Psoas muscle (tissue), 7 donors: ENCODE measurements at regions not wholly inside any gene's neighbourhood (a gene's known extent, or its start where the extent isn't known, plus 50 kb on each side); places are given as distances from the start of the nearest gene placed in this dataset.
"Not testable (repeated sequence)": the region's sequence is repeated elsewhere in the genome, so short reads cannot be mapped to it uniquely, and the experiment has no call there.

Source experiments
- ATAC-seq, 4 donors: fragments of 200-7000 bp; cut with Tn5 transposase; one replicate each; pipeline ENCODE4 v1.9.1; 2020; ENCODE audit warnings: moderate library complexity in 3 of 4, mild to moderate bottlenecking in 2 of 4
- DNase-seq, 2 donors: peaks; one replicate each; pipeline ENCODE4 v3.0.0-alpha.2; 2020
- H3K27ac ChIP-seq: fragments of 200-600 bp; one replicate; pipeline ENCODE4 v1.8.0; 2022
- H3K27me3 ChIP-seq, 3 donors: fragments of 200-600 bp in 1 of 3; one replicate each; pipeline versions ENCODE4 v1.6.1 to v1.8.0; 2013 to 2022; ENCODE audit warnings: low read length in 2 of 3, mild to moderate bottlenecking in 2 of 3, moderate library complexity in 1 of 3; ENCODE audit not compliant: insufficient read depth in 3 of 3
- H3K36me3 ChIP-seq, 2 donors: fragments of 200-600 bp in 1 of 2; one replicate each; pipeline versions ENCODE4 v1.6.1 to v1.8.0; 2013 to 2022; ENCODE audit warnings: low read depth in 1 of 2, mild to moderate bottlenecking in 1 of 2, moderate library complexity in 1 of 2; ENCODE audit not compliant: insufficient read depth in 1 of 2
- H3K4me1 ChIP-seq: fragments of 200-600 bp; one replicate; pipeline ENCODE4 v1.8.0; 2022
- H3K4me3 ChIP-seq: fragments of 200-600 bp; one replicate; pipeline ENCODE4 v1.8.0; 2022; ENCODE audit warnings: mild to moderate bottlenecking
- H3K9me3 ChIP-seq: fragments of 200-600 bp; one replicate; pipeline ENCODE4 v1.8.0; 2022
- CTCF ChIP-seq: fragments of 200-600 bp; IDR thresholded peaks from one replicate; pipeline ENCODE4 v1.8.0; 2022; ENCODE audit warnings: antibody characterized with exemption
- WGBS, 3 donors: extraction: QIAGEN DNeasy Blood & Tissue Kit; methylation state at CpG; one replicate each; pipeline versions ENCODE4 v1.1.6 to v1.1.7; 2013; 5-methylcytosine and 5-hydroxymethylcytosine counted together
- intact Hi-C, 2 donors: fragments of 100-400 bp; cut with DNase I; formaldehyde crosslinking; loops; one replicate each; pipeline versions ENCODE4 v1.11.0 to v1.14.2; 2022
- donor health status: healthy with polysubstance abuse.
- donor health status: DM: no; HTN: no; CAD: no; lungs with moderate emphysema.
- donor health status: Bipolar disorder and iron deficiency.
- donor health status: healthy.
- donor health status: DM: yes; HTN: yes; CAD: no.
- donor health status: DM: no; HTN: no; CAD: no.
- donor health status: DM: yes; HTN: yes; CAD: no.

- WGBS, 3 donors: 63 to 66% (median 65%) methylated on average over 3 of the region's 3 CpGs
- H3K27ac ChIP-seq: no peak overlapping the region
- intact Hi-C loops: no loop called here
- no peak overlapping the region for H3K4me3 ChIP-seq
- no peaks in the 10 kb centered on the region for H3K4me1 ChIP-seq
- DNase-seq: no peak
- no peak for TF ChIP-seq CTCF
- H3K36me3 ChIP-seq: no peaks in the 10 kb centered on the region
- no peaks in the 10 kb centered on the region for H3K9me3 ChIP-seq
- no peaks in the 10 kb centered on the region for H3K27me3 ChIP-seq
- no peak for ATAC-seq
These were observed 56.1 kb upstream of the LYRM9 start for GRCh38 chr17:27949304-27949703.

- H3K27me3 ChIP-seq, H3K9me3 ChIP-seq, H3K36me3 ChIP-seq, H3K4me3 ChIP-seq, DNase-seq, H3K4me1 ChIP-seq, intact Hi-C loops, ATAC-seq, H3K27ac ChIP-seq: not testable (repeated sequence)
- WGBS, 3 donors: 89 to 93% (median 92%) methylated on average over 7 of the region's 7 CpGs
These were observed 57.1 kb upstream of the LYRM9 start for GRCh38 chr17:27950225-27950624.

- Histone ChIP-seq H3K4me3 (no peak overlapping the region), H3K27ac (no peak overlapping the region), H3K27me3 (no peaks in the 10 kb centered on the region), H3K9me3 (no peaks in the 10 kb centered on the region), H3K4me1 (no peaks in the 10 kb centered on the region), H3K36me3 (no peaks in the 10 kb centered on the region)
- TF ChIP-seq CTCF: no peak
- 44 to 62% (median 48%) methylated on average over 5 of the region's 5 CpGs for WGBS, 3 donors
- DNase-seq (no peak), ATAC-seq (no peak)
- intact Hi-C loops: no loop called here
These were observed 57.8 kb upstream of the LYRM9 start for GRCh38 chr17:27950995-27951394.

- no peak overlapping the region for H3K4me3 ChIP-seq
- DNase-seq (no peak), ATAC-seq (no peak)
- H3K4me1 ChIP-seq: no peaks in the 10 kb centered on the region
- TF ChIP-seq CTCF: no peak
- H3K36me3 ChIP-seq: no peaks in the 10 kb centered on the region
- intact Hi-C loops: no loop called here
- no peak overlapping the region for H3K27ac ChIP-seq
- WGBS, 3 donors: 31 to 38% (median 35%) methylated on average over 6 of the region's 6 CpGs
- no peaks in the 10 kb centered on the region for H3K9me3 ChIP-seq
- no peaks in the 10 kb centered on the region for H3K27me3 ChIP-seq
These were observed 58.7 kb upstream of the LYRM9 start for GRCh38 chr17:27951872-27952271.

GRCh38 chr17:27952366-27952765 is 59.2 kb upstream of the LYRM9 start:
- Histone ChIP-seq H3K4me3 (no peak overlapping the region), H3K27ac (no peak overlapping the region), H3K9me3 (no peaks in the 10 kb centered on the region), H3K4me1 (no peaks in the 10 kb centered on the region), H3K36me3 (no peaks in the 10 kb centered on the region), H3K27me3 (no peaks in the 10 kb centered on the region)
- DNase-seq (no peak), ATAC-seq (no peak)
- TF ChIP-seq CTCF: no peak
- WGBS, 3 donors: 51 to 60% (median 57%) methylated on average over 7 of the region's 7 CpGs
- intact Hi-C loops: no loop called here
